IPS-18a (cell line): ENCODE measurements at regions not wholly inside any gene's neighbourhood (a gene's known extent, or its start where the extent isn't known, plus 50 kb on each side); places are given as distances from the start of the nearest gene placed in this dataset.

Experiments
- H3K27ac ChIP-seq: one replicate; pipeline ENCODE4 v1.5.1; 2013; ENCODE audit warnings: low read length
- H3K27me3 ChIP-seq: one replicate; pipeline ENCODE4 v1.6.1; 2013; ENCODE audit warnings: mild to moderate bottlenecking, low read length; ENCODE audit not compliant: control insufficient read depth, insufficient read depth
- H3K36me3 ChIP-seq: one replicate; pipeline ENCODE4 v1.6.1; 2013; ENCODE audit warnings: low read depth, low read length; ENCODE audit not compliant: control insufficient read depth
- H3K4me1 ChIP-seq: one replicate; pipeline ENCODE4 v1.6.1; 2013; ENCODE audit warnings: low read depth, low read length; ENCODE audit not compliant: control insufficient read depth
- H3K4me3 ChIP-seq: one replicate; pipeline ENCODE4 v1.5.1; 2013; ENCODE audit warnings: low read length
- H3K9ac ChIP-seq: one replicate; pipeline ENCODE4 v1.6.1; 2013; ENCODE audit warnings: mild to moderate bottlenecking, low read length, moderate library complexity
- H3K9me3 ChIP-seq: one replicate; pipeline ENCODE4 v1.6.1; 2013; ENCODE audit warnings: low read depth, low read length; ENCODE audit not compliant: control insufficient read depth

- Histone ChIP-seq H3K9ac (no peak overlapping the region), H3K36me3 (no peaks in the 10 kb centered on the region), H3K9me3 (no peaks in the 10 kb centered on the region), H3K27me3 (no peaks in the 10 kb centered on the region), H3K4me1 (no peaks in the 10 kb centered on the region), H3K4me3 (no peak overlapping the region), H3K27ac (no peak overlapping the region)
Observed at GRCh38 chr5:156240414-156240813, 86.5 kb upstream of the SGCD start.

- H3K9ac ChIP-seq, result no peak overlapping the region
- no peak overlapping the region for H3K27ac ChIP-seq
- no peaks in the 10 kb centered on the region for H3K27me3 ChIP-seq
Observed at GRCh38 chr5:156241266-156241665, 85.7 kb upstream of the SGCD start.

GRCh38 chr5:156245895-156246294 lies 81.1 kb upstream of the SGCD start:
- Histone ChIP-seq H3K27me3 (no peaks in the 10 kb centered on the region), H3K9ac (no peak overlapping the region), H3K36me3 (no peaks in the 10 kb centered on the region)

More at GRCh38 chr5:156241266-156241665, 85.7 kb upstream of the SGCD start:
- H3K4me1 ChIP-seq, result no peaks in the 10 kb centered on the region
- no peak overlapping the region for H3K4me3 ChIP-seq
- no peaks in the 10 kb centered on the region for H3K36me3 ChIP-seq
- no peaks in the 10 kb centered on the region for H3K9me3 ChIP-seq

GRCh38 chr5:156251076-156251475 lies 75.9 kb upstream of the SGCD start:
- Histone ChIP-seq H3K36me3 (no peaks in the 10 kb centered on the region), H3K27ac (no peak overlapping the region), H3K27me3 (no peaks in the 10 kb centered on the region), H3K9me3 (no peaks in the 10 kb centered on the region), H3K4me1 (no peaks in the 10 kb centered on the region), H3K4me3 (no peak overlapping the region), H3K9ac (no peak overlapping the region)

More at GRCh38 chr5:156245895-156246294, 81.1 kb upstream of the SGCD start:
- Histone ChIP-seq H3K9me3 (no peaks in the 10 kb centered on the region), H3K4me3 (no peak overlapping the region), H3K4me1 (no peaks in the 10 kb centered on the region), H3K27ac (no peak overlapping the region)

- H3K9ac ChIP-seq, result no peak overlapping the region
- no peaks in the 10 kb centered on the region for H3K9me3 ChIP-seq
- no peak overlapping the region for H3K27ac ChIP-seq
- H3K4me1 ChIP-seq, result no peaks in the 10 kb centered on the region
- no peaks in the 10 kb centered on the region for H3K27me3 ChIP-seq
- H3K36me3 ChIP-seq, result no peaks in the 10 kb centered on the region
- no peak overlapping the region for H3K4me3 ChIP-seq
Observed at GRCh38 chr5:156253130-156253529, 73.8 kb upstream of the SGCD start.

GRCh38 chr5:156254196-156254595 lies 72.8 kb upstream of the SGCD start:
- no peaks in the 10 kb centered on the region for H3K4me1 ChIP-seq
- H3K27me3 ChIP-seq, result no peaks in the 10 kb centered on the region
- no peak overlapping the region for H3K9ac ChIP-seq
- no peaks in the 10 kb centered on the region for H3K36me3 ChIP-seq
- no peak overlapping the region for H3K27ac ChIP-seq
- H3K4me3 ChIP-seq, result no peak overlapping the region
- H3K9me3 ChIP-seq, result no peaks in the 10 kb centered on the region

- H3K4me1 ChIP-seq, result no peaks in the 10 kb centered on the region
- H3K36me3 ChIP-seq, result no peaks in the 10 kb centered on the region
- no peaks in the 10 kb centered on the region for H3K9me3 ChIP-seq
- no peaks in the 10 kb centered on the region for H3K27me3 ChIP-seq
- no peak overlapping the region for H3K9ac ChIP-seq
- H3K4me3 ChIP-seq, result no peak overlapping the region
- H3K27ac ChIP-seq, result no peak overlapping the region
Observed at GRCh38 chr5:156256642-156257041, 70.3 kb upstream of the SGCD start.

GRCh38 chr5:156258934-156259333 lies 68.0 kb upstream of the SGCD start:
- Histone ChIP-seq H3K27ac (no peak overlapping the region), H3K4me3 (no peak overlapping the region), H3K27me3 (no peaks in the 10 kb centered on the region), H3K36me3 (no peaks in the 10 kb centered on the region), H3K4me1 (no peaks in the 10 kb centered on the region), H3K9ac (no peak overlapping the region), H3K9me3 (no peaks in the 10 kb centered on the region)

GRCh38 chr5:156259618-156260017 lies 67.3 kb upstream of the SGCD start:
- Histone ChIP-seq H3K9ac (no peak overlapping the region), H3K27me3 (no peaks in the 10 kb centered on the region), H3K4me1 (no peaks in the 10 kb centered on the region), H3K27ac (no peak overlapping the region), H3K9me3 (no peaks in the 10 kb centered on the region), H3K4me3 (no peak overlapping the region), H3K36me3 (no peaks in the 10 kb centered on the region)

- no peaks in the 10 kb centered on the region for H3K4me1 ChIP-seq
- H3K27ac ChIP-seq, result no peak overlapping the region
- no peak overlapping the region for H3K4me3 ChIP-seq
- no peaks in the 10 kb centered on the region for H3K27me3 ChIP-seq
- no peak overlapping the region for H3K9ac ChIP-seq
- H3K36me3 ChIP-seq, result no peaks in the 10 kb centered on the region
- no peaks in the 10 kb centered on the region for H3K9me3 ChIP-seq
Observed at GRCh38 chr5:156261275-156261939, 65.6 kb upstream of the SGCD start.

GRCh38 chr5:156271569-156271968 lies 55.4 kb upstream of the SGCD start:
- Histone ChIP-seq H3K27ac (no peak overlapping the region), H3K9ac (no peak overlapping the region), H3K27me3 (no peaks in the 10 kb centered on the region), H3K9me3 (peaks cover 4% of the 10 kb centered on the region), H3K4me3 (no peak overlapping the region), H3K36me3 (no peaks in the 10 kb centered on the region), H3K4me1 (no peaks in the 10 kb centered on the region)

GRCh38 chr5:156272139-156272538 lies 54.8 kb upstream of the SGCD start:
- H3K27ac ChIP-seq, result no peak overlapping the region
- H3K4me3 ChIP-seq, result no peak overlapping the region
- H3K27me3 ChIP-seq, result no peaks in the 10 kb centered on the region
- H3K9me3 ChIP-seq, result peaks cover 4% of the 10 kb centered on the region
- no peak overlapping the region for H3K9ac ChIP-seq
- no peaks in the 10 kb centered on the region for H3K36me3 ChIP-seq
- no peaks in the 10 kb centered on the region for H3K4me1 ChIP-seq
